Esophagus squamous epithelium (tissue), 4 donors: ENCODE measurements at regions not wholly inside any gene's neighbourhood (a gene's known extent, or its start where the extent isn't known, plus 50 kb on each side); places are given as distances from the start of the nearest gene placed in this dataset.

Experiments used
- POLR2A ChIP-seq, 4 donors: fragments of 450-650 bp; IDR thresholded peaks; one replicate each; pipeline ENCODE4 v1.6.1; 2017; ENCODE audit warnings: antibody characterized with exemption in 4 of 4, mild to moderate bottlenecking in 4 of 4, moderate library complexity in 3 of 4
- TF ChIP-seq, protein P1 (sequence below), 6 experiments: fragments of 450-650 bp in 4 of 6; fragments of 200-600 bp in 2 of 6; sonication (generic) in 2 of 6; IDR thresholded peaks; one replicate each; pipeline ENCODE4 v1.5.1; 2016 to 2019; ENCODE audit warnings: antibody characterized with exemption in 6 of 6, mild to moderate bottlenecking in 4 of 6, moderate library complexity in 4 of 6

- TF ChIP-seq, protein P1, sequence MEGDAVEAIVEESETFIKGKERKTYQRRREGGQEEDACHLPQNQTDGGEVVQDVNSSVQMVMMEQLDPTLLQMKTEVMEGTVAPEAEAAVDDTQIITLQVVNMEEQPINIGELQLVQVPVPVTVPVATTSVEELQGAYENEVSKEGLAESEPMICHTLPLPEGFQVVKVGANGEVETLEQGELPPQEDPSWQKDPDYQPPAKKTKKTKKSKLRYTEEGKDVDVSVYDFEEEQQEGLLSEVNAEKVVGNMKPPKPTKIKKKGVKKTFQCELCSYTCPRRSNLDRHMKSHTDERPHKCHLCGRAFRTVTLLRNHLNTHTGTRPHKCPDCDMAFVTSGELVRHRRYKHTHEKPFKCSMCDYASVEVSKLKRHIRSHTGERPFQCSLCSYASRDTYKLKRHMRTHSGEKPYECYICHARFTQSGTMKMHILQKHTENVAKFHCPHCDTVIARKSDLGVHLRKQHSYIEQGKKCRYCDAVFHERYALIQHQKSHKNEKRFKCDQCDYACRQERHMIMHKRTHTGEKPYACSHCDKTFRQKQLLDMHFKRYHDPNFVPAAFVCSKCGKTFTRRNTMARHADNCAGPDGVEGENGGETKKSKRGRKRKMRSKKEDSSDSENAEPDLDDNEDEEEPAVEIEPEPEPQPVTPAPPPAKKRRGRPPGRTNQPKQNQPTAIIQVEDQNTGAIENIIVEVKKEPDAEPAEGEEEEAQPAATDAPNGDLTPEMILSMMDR (IDR thresholded peaks at IDR 0.05) = no peak
- TF ChIP-seq POLR2A (IDR thresholded peaks at IDR 0.05) = no peak
Observed at GRCh38 chr21:19529031-19529430, 1125.4 kb upstream of the TMPRSS15 start.
